ENCODE measurements at regions not wholly inside any gene's neighbourhood (a gene's known extent, or its start where the extent isn't known, plus 50 kb on each side); places are given as distances from the start of the nearest gene placed in this dataset.

- H3K27me3 Mint-ChIP-seq (ENCODE audit: unreplicated experiment) = no peaks in the 10 kb centered on the region
- no peaks in the 10 kb centered on the region for H3K36me3 Mint-ChIP-seq (ENCODE audit: insufficient read depth, unreplicated experiment)
- no peaks in the 10 kb centered on the region for H3K9me3 Mint-ChIP-seq (ENCODE audit: low read depth, unreplicated experiment)
- no peak for DNase-seq
- peaks cover 9% of the 10 kb centered on the region for H3K4me1 Mint-ChIP-seq (ENCODE audit: low read depth, unreplicated experiment)
- H3K27ac Mint-ChIP-seq (ENCODE audit: unreplicated experiment) = no peak overlapping the region
- intact Hi-C loops (cut with micrococcal nuclease; ENCODE audit: unreplicated experiment) = no loop called here
- H3K4me3 Mint-ChIP-seq (ENCODE audit: low read depth, unreplicated experiment) = no peak overlapping the region
- no TSS peak for BruUV-seq (replicated peaks)
- no peak for TF ChIP-seq CTCF (IDR thresholded peaks at IDR 0.05; ENCODE audit: unreplicated experiment)
- CTCF ChIA-PET = no interaction called here
These were observed 1201.8 kb upstream of the EPHA6 start for GRCh38 chr3:95612611-95613010.

GRCh38 chr3:95613993-95614392 is 1200.4 kb upstream of the EPHA6 start:
- CTCF ChIA-PET = no interaction called here
- Mint-ChIP-seq H3K4me1 (ENCODE audit: low read depth, unreplicated experiment) (peaks cover 9% of the 10 kb centered on the region), H3K9me3 (ENCODE audit: low read depth, unreplicated experiment) (no peaks in the 10 kb centered on the region), H3K36me3 (ENCODE audit: insufficient read depth, unreplicated experiment) (no peaks in the 10 kb centered on the region), H3K27me3 (ENCODE audit: unreplicated experiment) (no peaks in the 10 kb centered on the region), H3K27ac (ENCODE audit: unreplicated experiment) (no peak overlapping the region), H3K4me3 (ENCODE audit: low read depth, unreplicated experiment) (no peak overlapping the region)
- BruUV-seq (replicated peaks) = no TSS peak
- TF ChIP-seq CTCF (IDR thresholded peaks at IDR 0.05; ENCODE audit: unreplicated experiment) = no peak
- intact Hi-C loops (cut with micrococcal nuclease; ENCODE audit: unreplicated experiment) = no loop called here
- no peak for DNase-seq

GRCh38 chr3:95615592-95616310 is 1198.6 kb upstream of the EPHA6 start:
- peaks cover 9% of the 10 kb centered on the region for H3K4me1 Mint-ChIP-seq (ENCODE audit: low read depth, unreplicated experiment)
- intact Hi-C loops (cut with micrococcal nuclease; ENCODE audit: unreplicated experiment) = no loop called here
- no peak overlapping the region for H3K4me3 Mint-ChIP-seq (ENCODE audit: low read depth, unreplicated experiment)
- DNase-seq = no peak
- no peak for TF ChIP-seq CTCF (IDR thresholded peaks at IDR 0.05; ENCODE audit: unreplicated experiment)
- CTCF ChIA-PET = no interaction called here
- no peak overlapping the region for H3K27ac Mint-ChIP-seq (ENCODE audit: unreplicated experiment)
- H3K27me3 Mint-ChIP-seq (ENCODE audit: unreplicated experiment) = no peaks in the 10 kb centered on the region
- no peaks in the 10 kb centered on the region for H3K36me3 Mint-ChIP-seq (ENCODE audit: insufficient read depth, unreplicated experiment)
- H3K9me3 Mint-ChIP-seq (ENCODE audit: low read depth, unreplicated experiment) = no peaks in the 10 kb centered on the region
- no TSS peak for BruUV-seq (replicated peaks)

- H3K27ac Mint-ChIP-seq (ENCODE audit: unreplicated experiment) = no peak overlapping the region
- DNase-seq = no peak
- CTCF ChIA-PET = no interaction called here
- intact Hi-C loops (cut with micrococcal nuclease; ENCODE audit: unreplicated experiment) = no loop called here
- no peaks in the 10 kb centered on the region for H3K9me3 Mint-ChIP-seq (ENCODE audit: low read depth, unreplicated experiment)
- no peaks in the 10 kb centered on the region for H3K27me3 Mint-ChIP-seq (ENCODE audit: unreplicated experiment)
- H3K36me3 Mint-ChIP-seq (ENCODE audit: insufficient read depth, unreplicated experiment) = no peaks in the 10 kb centered on the region
- no peak overlapping the region for H3K4me3 Mint-ChIP-seq (ENCODE audit: low read depth, unreplicated experiment)
- no peaks in the 10 kb centered on the region for H3K4me1 Mint-ChIP-seq (ENCODE audit: low read depth, unreplicated experiment)
- no TSS peak for BruUV-seq (replicated peaks)
- TF ChIP-seq CTCF (IDR thresholded peaks at IDR 0.05; ENCODE audit: unreplicated experiment) = no peak
These were observed 1188.3 kb upstream of the EPHA6 start for GRCh38 chr3:95626107-95626506.
